CD4-positive, alpha-beta T cell (primary cell): ENCODE measurements at regions not wholly inside any gene's neighbourhood (a gene's known extent, or its start where the extent isn't known, plus 50 kb on each side); places are given as distances from the start of the nearest gene placed in this dataset.
"Not testable (repeated sequence)": the region's sequence is repeated elsewhere in the genome, so short reads cannot be mapped to it uniquely, and the experiment has no call there.

ENCODE experiments used
- ATAC-seq: fragments of 200-7000 bp; cut with Tn5 transposase; one replicate; pipeline ENCODE4 v1.10.0; 2022; ENCODE audit warnings: mild to moderate bottlenecking; ENCODE audit not compliant: poor library complexity
- CTCF ChIA-PET: fragments of 350-600 bp; sonication (Branson Sonifier 250); formaldehyde crosslinking; loops from one replicate; lab custom pipeline; 2021; ENCODE audit warnings: antibody characterized with exemption, inconsistent platforms; lab: Charles Lee
- POLR2A ChIA-PET: fragments of 350-600 bp; sonication (Branson Sonifier 250); formaldehyde crosslinking; loops from one replicate; lab custom pipeline; 2021; ENCODE audit warnings: antibody characterized with exemption, inconsistent platforms; lab: Charles Lee
- DNase-seq, 14 experiments: peaks; one replicate each; pipeline ENCODE4 v3.0.0-alpha.2; 2013 to 2020; ENCODE audit warnings: mixed read lengths in 2 of 14
- H3K27ac ChIP-seq, 2 donors: one replicate each; pipeline versions ENCODE4 v1.5.1 to v1.7.0; 2013; ENCODE audit warnings: low read length in 2 of 2, low read depth in 1 of 2, mild to moderate bottlenecking in 1 of 2
- H3K27me3 ChIP-seq, 2 experiments: 1 replicate in 1 of 2; 2 replicates in 1 of 2; pipeline versions ENCODE4 v1.6.1 to v1.7.0; 2013; ENCODE audit warnings: low read length in 2 of 2, control low read depth in 1 of 2, mild to moderate bottlenecking in 1 of 2, moderate library complexity in 1 of 2; ENCODE audit not compliant: insufficient read depth in 2 of 2, control insufficient read depth in 1 of 2
- H3K36me3 ChIP-seq: one replicate; pipeline ENCODE4 v1.6.1; 2013; ENCODE audit warnings: low read length, control low read depth; ENCODE audit not compliant: insufficient read depth
- H3K4me1 ChIP-seq: one replicate; pipeline ENCODE4 v1.6.1; 2013; ENCODE audit warnings: low read length, control low read depth; ENCODE audit not compliant: insufficient read depth
- H3K4me3 ChIP-seq: one replicate; pipeline ENCODE4 v1.5.1; 2013; ENCODE audit warnings: mild to moderate bottlenecking, low read length, moderate library complexity
- H3K9me3 ChIP-seq, 2 experiments: 1 replicate in 1 of 2; 2 replicates in 1 of 2; pipeline versions ENCODE4 v1.6.1 to v1.7.0; 2013; ENCODE audit warnings: low read length in 2 of 2, mild to moderate bottlenecking in 2 of 2, control low read depth in 1 of 2, moderate library complexity in 1 of 2; ENCODE audit not compliant: control insufficient read depth in 1 of 2, insufficient read depth in 1 of 2
- H3K27ac Mint-ChIP-seq: one replicate; pipeline ENCODE4 v1.8.0; 2020; ENCODE audit warnings: mixed read lengths
- H3K27me3 Mint-ChIP-seq: one replicate; pipeline ENCODE4 v1.8.0; 2021; ENCODE audit warnings: mixed read lengths
- H3K36me3 Mint-ChIP-seq: one replicate; pipeline ENCODE4 v1.8.0; 2021; ENCODE audit warnings: low read depth, mixed read lengths
- H3K4me1 Mint-ChIP-seq: one replicate; pipeline ENCODE4 v1.8.0; 2021; ENCODE audit warnings: low read depth, mixed read lengths
- H3K4me3 Mint-ChIP-seq: one replicate; pipeline ENCODE4 v1.8.0; 2020; ENCODE audit warnings: mild to moderate bottlenecking, mixed read lengths
- H3K9me3 Mint-ChIP-seq: one replicate; pipeline ENCODE4 v1.8.0; 2020; ENCODE audit warnings: mixed read lengths
- intact Hi-C, 2 experiments: fragments of 100-400 bp; cut with DNase I in 1 of 2; cut with micrococcal nuclease in 1 of 2; formaldehyde crosslinking; loops; one replicate each; pipeline versions ENCODE4 v1.15.1 to v1.9.0; 2023 to 2025; cut with DNase I, micrococcal nuclease
- TF ChIP-seq, protein P1 (sequence below): fragments of 200-600 bp; IDR thresholded peaks from one replicate; pipeline ENCODE4 v1.8.0; 2022; ENCODE audit warnings: antibody characterized with exemption, mild to moderate bottlenecking

GRCh38 chr4:156293657-156294297, 340.1 kb upstream of the CTSO start:
- no peak for DNase-seq
- TF ChIP-seq, protein P1, sequence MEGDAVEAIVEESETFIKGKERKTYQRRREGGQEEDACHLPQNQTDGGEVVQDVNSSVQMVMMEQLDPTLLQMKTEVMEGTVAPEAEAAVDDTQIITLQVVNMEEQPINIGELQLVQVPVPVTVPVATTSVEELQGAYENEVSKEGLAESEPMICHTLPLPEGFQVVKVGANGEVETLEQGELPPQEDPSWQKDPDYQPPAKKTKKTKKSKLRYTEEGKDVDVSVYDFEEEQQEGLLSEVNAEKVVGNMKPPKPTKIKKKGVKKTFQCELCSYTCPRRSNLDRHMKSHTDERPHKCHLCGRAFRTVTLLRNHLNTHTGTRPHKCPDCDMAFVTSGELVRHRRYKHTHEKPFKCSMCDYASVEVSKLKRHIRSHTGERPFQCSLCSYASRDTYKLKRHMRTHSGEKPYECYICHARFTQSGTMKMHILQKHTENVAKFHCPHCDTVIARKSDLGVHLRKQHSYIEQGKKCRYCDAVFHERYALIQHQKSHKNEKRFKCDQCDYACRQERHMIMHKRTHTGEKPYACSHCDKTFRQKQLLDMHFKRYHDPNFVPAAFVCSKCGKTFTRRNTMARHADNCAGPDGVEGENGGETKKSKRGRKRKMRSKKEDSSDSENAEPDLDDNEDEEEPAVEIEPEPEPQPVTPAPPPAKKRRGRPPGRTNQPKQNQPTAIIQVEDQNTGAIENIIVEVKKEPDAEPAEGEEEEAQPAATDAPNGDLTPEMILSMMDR = no peak
- Histone ChIP-seq H3K27ac (no peak overlapping the region), H3K4me3 (no peak overlapping the region), H3K27me3 (no peaks in the 10 kb centered on the region), H3K4me1 (no peaks in the 10 kb centered on the region), H3K36me3 (no peaks in the 10 kb centered on the region), H3K9me3 (peaks cover 0 to 3% of the 10 kb centered on the region in 2 experiments)
- Mint-ChIP-seq H3K27ac (no peak overlapping the region), H3K27me3 (no peaks in the 10 kb centered on the region), H3K36me3 (no peaks in the 10 kb centered on the region), H3K4me1 (no peaks in the 10 kb centered on the region), H3K9me3 (no peaks in the 10 kb centered on the region), H3K4me3 (no peak overlapping the region)
- CTCF ChIA-PET = no interaction called here
- ATAC-seq = no peak
- intact Hi-C loops = no loop called here
- POLR2A ChIA-PET = no interaction called here

- no peaks in the 10 kb centered on the region for H3K36me3 ChIP-seq
- ChIA-PET CTCF (no interaction called here), POLR2A (no interaction called here)
- Mint-ChIP-seq H3K27me3 (no peaks in the 10 kb centered on the region), H3K4me3 (no peak overlapping the region), H3K36me3 (no peaks in the 10 kb centered on the region), H3K27ac (no peak overlapping the region), H3K4me1 (no peaks in the 10 kb centered on the region), H3K9me3 (no peaks in the 10 kb centered on the region)
- no peaks in the 10 kb centered on the region for H3K4me1 ChIP-seq
- H3K9me3 ChIP-seq = peaks cover 0 to 3% of the 10 kb centered on the region in 2 experiments
- intact Hi-C loops = no loop called here
- no peak overlapping the region for H3K4me3 ChIP-seq
- H3K27me3 ChIP-seq = no peaks in the 10 kb centered on the region
- TF ChIP-seq, protein P1 = no peak
- ATAC-seq (no peak), DNase-seq (no peak)
- no peak overlapping the region for H3K27ac ChIP-seq
Measured at GRCh38 chr4:156291317-156291716, 337.7 kb upstream of the CTSO start.

DNA sequence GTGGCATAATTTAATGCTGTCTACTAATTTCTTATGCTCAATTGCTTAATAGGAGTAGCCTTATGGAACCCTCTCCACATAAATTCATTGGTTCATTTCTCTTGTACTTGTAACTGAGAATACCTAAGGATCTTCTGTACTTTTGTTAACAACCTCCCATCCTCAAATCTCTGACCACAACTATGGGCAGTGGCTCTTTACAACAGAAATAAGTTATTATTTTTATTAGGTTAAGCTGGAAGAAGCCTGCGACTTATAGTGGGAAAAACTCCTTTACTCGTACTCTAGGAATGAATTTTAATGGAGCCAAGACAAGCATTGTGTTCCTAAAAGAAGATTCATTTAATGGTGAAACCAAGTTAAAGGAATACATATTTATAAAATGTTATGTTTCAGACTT, 337.1 kb upstream of the CTSO start:
- no peaks in the 10 kb centered on the region for H3K27me3 ChIP-seq
- H3K4me1 ChIP-seq = no peaks in the 10 kb centered on the region
- intact Hi-C loops = no loop called here

DNA sequence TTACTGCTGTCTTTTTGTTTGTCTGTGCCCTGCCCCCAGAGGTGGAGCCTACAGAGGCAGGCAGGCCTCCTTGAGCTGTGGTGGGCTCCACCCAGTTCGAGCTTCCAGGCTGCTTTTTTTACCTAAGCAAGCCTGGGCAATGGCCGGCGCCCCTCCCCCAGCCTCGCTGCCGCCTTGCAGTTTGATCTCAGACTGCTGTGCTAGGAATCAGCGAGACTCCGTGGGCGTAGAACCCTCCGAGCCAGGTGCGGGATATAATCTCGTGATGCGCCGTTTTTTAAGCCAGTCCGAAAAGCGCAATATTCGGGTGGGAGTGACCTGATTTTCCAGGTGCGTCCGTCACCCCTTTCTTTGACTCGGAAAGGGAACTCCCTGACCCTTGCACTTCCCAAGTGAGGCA, 336.4 kb upstream of the CTSO start:
- ATAC-seq, H3K4me1 Mint-ChIP-seq, H3K27ac Mint-ChIP-seq, DNase-seq, H3K36me3 Mint-ChIP-seq, CTCF ChIA-PET, H3K9me3 Mint-ChIP-seq, H3K27ac ChIP-seq, H3K4me3 Mint-ChIP-seq, intact Hi-C loops, POLR2A ChIA-PET, H3K4me1 ChIP-seq, H3K36me3 ChIP-seq, H3K9me3 ChIP-seq, H3K4me3 ChIP-seq, H3K27me3 ChIP-seq, H3K27me3 Mint-ChIP-seq: not testable (repeated sequence)

More for the DNA sequence above, 337.1 kb upstream of the CTSO start:
- ATAC-seq (no peak), DNase-seq (no peak)
- TF ChIP-seq, protein P1 = no peak
- Histone ChIP-seq H3K27ac (no peak overlapping the region), H3K9me3 (peaks cover 0 to 3% of the 10 kb centered on the region in 2 experiments), H3K4me3 (no peak overlapping the region), H3K36me3 (no peaks in the 10 kb centered on the region)
- Mint-ChIP-seq H3K4me1 (no peaks in the 10 kb centered on the region), H3K9me3 (no peaks in the 10 kb centered on the region), H3K4me3 (no peak overlapping the region), H3K27ac (no peak overlapping the region), H3K27me3 (no peaks in the 10 kb centered on the region), H3K36me3 (no peaks in the 10 kb centered on the region)
- ChIA-PET POLR2A (no interaction called here), CTCF (no interaction called here)
